Activated CD4-positive, alpha-beta T cell treated with anti-CD3 and anti-CD28 coated beads, Interleukin-2, Interleukin-4, amounts not matched to agents 100 ng/mL and 50 ng/mL, durations not matched to agents 16 hours and 8 hours (primary cell): ENCODE measurements at regions not wholly inside any gene's neighbourhood (a gene's known extent, or its start where the extent isn't known, plus 50 kb on each side); places are given as distances from the start of the nearest gene placed in this dataset.

Experiments
- DNase-seq: peaks from one replicate; pipeline ENCODE4 v3.0.0-alpha.2; 2020; ENCODE audit warnings: low spot score

DNA sequence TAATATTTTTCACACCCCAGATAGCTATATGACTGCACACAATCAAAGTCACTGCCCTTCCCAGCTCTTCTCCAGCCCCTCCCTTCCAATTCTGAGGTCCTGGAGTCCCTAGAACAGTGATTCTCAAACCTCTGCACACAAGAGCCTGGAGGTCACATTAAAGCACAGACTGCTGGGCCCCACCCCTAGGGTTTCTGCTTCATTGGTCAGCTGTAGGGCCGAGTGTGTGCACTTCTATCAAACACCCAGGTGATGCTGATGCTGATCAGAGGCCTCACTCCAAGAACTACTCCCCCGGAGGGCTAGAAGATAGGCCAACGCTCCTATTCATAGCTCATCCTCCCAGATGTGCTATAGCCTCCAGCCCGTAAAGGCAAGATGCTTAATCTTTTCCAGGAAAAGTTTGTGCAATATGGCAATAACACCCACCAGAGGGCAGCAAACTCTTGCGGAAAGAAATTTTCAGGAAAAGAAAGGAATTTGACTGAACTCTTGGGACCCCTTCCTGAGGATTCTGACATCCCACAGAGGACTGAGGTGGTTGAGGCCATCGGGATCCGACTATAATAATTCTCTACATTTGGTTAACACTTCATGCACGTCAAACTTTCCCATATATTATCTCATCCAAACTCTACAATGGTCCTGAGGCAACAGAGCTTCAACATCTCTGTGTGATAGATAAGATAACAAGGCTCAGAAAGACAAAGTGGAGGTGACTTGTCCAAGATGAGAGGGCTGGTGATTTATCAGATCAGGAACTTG, 194.2 kb upstream of the PKDCC start:
- DNase-seq = peak; percentile 24

DNA sequence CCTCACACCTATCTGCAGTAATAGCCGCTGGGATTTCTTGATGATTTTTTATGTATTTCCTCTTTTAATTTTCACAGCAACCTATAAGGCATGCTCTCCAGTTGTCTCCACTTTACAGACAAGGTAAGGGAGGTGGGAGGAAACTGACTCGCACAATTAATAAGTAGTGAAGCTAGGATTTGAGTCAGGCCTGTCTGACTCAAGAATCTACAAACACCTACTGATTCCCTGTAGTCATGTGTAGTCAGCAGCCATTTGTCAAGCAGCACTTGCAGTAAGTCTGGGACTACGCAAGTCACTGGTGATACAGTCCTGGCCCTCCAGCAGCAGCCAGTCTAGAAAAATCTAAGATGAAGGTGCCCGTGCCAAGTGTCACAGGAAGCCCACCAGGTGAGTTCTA, 193.6 kb upstream of the PKDCC start:
- peak; percentile 15 for DNase-seq

DNA sequence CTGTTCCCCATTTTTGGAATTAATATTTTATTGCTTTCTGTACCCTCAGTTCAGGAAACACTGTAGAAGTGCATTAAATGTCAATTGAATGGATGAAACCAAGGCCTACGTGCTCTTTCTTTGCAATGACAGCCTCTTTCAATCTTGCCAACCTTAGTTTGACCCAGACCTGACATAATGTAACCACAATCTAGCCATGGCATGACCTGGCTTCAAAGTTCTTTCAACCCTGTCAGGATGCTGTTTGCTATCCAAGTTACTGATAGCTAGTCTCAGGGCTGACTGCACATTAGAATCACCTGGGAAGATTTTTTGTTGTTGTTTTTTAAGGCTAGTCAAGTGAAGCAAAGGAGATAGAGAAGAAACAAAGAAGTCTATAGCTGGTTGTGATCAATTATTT, 190.9 kb upstream of the PKDCC start:
- DNase-seq = no peak

DNA sequence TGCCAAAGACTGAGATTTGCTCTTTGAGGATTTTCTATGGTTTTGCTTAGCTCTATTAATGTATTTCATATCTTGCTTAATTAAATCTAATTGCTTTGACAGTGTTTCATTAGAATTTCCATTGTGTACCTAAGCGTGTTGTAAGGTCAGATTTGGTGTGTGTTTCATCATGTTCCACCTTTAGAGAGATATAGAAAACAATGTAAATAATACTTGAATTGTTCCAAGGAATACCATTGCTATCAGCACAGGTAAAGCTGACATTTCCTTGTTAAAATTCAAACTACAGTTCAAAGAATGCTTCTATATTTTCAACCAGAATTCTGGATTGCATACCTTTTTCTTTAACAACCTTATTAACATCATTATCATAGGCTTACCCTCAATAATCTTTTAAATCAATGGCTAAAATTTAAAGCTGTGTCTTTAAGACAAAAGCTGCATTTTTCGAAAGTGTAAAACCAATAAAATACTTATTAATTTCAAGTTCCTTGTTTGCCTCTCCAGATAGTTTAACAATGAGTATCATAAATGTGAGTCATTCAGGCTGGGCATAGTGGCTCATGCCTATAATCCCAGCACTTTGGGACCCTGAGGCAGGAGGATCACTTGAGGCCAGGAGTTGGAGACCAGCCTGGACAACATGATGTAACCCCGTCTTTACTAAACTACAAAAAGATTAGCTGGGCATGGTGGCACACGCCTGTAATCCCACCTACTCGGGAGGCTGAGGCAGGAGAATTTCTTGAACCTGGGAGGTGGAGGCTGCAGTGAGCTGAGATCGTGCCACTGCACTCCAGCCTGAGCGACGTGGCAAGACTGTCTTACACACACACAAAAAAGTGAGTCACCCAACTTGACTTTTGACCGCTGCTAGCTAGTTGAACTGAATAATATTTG, 188.0 kb upstream of the PKDCC start:
- no peak for DNase-seq

DNA sequence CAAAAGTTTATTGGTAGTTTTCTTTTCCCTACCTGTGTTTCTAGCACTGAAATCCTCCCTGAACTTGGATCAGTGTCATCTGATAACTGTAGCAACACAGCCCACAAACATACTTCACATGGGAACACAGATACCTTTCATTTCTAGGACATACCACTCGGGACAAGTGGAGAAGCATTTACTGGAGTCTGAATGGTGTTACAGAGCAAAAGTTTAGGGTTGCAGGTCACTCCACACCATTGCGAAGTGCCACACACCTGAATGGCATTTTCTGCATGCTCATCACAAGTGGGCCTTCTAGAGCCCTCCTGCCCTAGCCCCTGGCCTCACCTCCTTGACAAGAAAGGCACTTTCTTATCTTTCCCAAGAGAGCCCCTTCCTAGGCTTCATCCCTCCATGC, 184.8 kb upstream of the PKDCC start:
- no peak for DNase-seq

DNA sequence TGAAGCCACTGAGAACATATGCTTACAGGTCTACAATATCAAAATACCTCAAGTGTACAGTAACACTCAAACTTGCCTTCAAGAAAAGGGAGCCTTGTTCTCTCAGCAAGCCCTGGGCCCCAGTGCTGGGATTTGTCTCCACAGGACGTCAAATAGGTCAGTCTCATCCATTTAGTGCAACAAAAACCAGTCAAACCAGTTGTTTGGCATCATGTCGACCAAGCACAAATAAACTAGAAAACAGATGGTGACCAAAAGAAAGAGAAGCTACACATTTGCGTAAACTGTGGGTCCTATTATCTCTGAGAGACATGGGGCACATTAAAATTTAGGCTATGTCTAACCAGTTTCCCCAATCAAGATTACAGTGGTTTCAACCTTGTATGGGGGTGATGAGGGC, 182.6 kb upstream of the PKDCC start:
- no peak for DNase-seq

DNA sequence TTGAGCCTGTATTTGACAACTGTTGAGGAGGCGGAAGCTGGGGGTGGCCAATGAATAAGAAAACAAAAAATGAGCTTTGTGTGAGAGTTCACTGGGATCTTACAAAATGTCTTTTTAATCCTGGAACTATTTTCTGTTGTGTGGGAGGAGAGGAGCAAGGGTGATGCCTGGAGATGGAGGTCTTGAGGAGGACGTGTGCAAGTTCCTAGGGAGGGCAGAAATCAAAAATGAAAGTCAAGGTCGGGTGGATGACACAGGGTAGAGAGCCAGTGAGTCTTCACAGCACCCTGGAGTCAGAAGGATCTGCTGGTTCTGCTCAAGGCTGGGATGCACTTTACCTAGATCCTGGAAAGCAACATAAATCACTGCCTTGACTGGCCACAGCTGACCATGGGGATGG, 180.3 kb upstream of the PKDCC start:
- DNase-seq = no peak

DNA sequence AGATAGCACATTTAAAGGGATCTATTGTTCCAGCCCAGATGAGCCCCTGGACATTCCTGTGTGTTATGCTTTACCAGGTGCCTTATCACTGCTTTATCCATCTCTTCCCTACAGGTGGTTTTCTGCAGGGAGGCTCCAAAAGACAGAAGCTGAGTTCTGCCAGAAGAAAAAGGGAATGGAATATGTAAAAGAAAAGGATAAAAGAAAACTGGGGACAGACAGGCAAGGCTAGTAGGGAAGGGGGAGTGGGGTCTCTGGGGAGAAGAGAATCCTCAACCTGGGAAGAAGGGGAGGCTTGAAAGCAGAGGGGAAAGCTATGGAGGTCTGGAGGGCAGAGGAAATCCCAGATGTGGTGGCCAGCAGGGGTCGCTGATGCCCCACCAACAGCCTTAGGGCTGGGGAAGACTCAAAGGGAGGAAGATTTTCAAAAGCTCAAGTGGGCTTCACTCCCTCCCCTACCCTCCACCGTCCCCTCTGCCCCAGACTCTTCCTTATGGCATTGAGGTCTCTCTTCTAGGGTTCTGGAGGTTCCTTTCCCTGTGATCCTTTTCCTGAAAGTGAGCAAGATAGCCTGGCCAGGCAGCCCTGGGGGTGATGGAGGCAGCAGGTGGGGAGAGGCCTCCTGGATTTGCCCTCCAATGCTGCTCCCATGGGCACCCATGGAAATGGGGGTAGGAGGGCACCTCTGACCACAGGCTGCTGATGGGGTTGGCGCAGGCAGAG, 178.1 kb upstream of the PKDCC start:
- DNase-seq = peak; percentile 59

DNA sequence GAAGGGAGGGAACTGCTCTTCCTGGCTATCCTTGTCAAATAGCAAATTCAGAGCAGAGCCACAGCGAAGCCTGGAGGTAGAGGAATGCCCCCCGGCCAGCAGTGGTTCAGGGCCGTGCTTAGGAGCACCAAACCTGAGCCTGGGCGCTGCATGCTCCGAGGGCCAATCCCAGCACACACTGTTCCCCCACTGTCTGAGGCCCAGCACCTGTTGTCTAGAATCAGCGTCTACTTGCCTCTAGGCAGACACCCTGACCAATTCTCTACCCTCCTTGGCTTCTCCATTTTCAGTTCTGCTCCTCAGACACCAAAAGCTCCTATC, 177.6 kb upstream of the PKDCC start:
- DNase-seq = no peak

DNA sequence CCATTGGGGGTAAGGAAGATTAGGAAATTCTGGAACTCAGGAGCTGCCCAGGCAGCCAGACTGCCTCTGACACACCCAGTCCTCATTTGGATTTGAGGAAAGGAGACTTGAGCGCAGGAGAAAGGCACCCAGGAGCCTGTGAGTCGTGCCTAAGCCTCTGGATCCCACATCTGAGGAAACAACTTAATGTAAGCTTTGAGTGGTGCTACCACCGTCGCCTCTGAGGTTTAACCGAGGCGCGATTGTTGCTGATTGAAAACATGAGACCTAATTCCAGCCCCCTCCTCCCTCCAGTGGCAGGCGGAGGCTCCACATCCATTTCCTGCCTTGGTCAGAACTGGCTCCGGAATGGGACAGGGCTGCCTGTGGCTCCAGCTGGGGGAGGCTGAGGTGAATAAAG, 176.7 kb upstream of the PKDCC start:
- no peak for DNase-seq

DNA sequence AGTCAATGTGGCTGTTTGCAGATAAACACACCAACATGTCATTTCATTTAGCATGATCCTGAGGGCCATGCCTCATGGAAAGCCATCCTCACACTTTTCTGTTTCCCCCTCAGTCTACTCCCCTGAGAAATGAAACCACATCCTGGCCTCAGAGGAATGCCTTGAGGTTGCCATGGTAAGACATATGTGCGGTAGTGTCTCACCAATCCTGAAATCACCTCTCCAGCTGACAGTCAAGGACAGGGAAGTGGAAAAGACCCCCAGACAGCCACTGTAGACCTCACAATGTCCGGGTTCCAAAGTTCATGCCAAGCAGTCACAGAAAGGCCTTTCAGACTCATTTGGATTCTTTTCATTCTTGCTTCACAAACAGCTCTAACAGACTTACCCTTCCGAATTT, 175.2 kb upstream of the PKDCC start:
- DNase-seq = no peak

DNA sequence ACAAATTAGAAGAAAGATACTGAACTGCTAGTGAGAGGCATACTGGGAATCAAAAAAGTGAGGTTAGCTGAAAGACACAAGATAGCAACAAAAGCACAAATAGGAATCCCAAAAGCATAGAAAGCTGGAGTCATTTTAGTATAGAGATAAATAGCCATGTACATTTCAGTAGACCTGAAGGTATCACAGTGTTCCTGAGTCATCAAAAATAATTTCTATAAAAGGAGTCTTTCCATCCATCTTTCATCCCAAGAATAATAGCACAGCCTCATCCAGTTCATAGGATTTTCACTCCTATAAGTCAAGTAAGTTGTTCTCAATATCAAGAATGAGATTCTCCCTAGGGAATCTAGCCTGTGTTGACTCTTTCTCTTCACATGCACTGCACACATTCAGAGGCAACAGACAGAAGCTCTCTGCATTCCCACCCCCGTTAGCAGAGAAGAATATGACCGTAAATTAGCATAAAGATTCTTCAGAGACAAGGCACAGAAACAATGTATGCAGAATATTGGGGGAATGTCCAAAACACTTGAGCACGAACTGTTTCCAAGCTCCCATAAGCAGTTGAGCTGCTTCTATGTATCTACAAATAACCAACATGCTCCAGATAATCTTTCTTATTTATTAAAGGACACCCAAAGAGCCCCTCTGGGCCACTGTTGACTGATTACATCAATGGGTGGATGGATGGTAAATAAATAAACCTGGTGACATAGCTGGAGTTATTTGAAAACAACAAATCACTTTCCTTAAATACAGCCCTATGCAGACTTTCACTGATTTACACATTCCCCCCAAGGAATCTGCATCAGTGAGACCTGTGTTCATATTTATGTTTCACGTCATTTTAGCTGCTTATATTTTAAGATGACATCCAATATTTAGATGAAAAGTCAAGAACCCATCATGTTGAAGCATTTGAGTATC, 174.5 kb upstream of the PKDCC start:
- DNase-seq = no peak

DNA sequence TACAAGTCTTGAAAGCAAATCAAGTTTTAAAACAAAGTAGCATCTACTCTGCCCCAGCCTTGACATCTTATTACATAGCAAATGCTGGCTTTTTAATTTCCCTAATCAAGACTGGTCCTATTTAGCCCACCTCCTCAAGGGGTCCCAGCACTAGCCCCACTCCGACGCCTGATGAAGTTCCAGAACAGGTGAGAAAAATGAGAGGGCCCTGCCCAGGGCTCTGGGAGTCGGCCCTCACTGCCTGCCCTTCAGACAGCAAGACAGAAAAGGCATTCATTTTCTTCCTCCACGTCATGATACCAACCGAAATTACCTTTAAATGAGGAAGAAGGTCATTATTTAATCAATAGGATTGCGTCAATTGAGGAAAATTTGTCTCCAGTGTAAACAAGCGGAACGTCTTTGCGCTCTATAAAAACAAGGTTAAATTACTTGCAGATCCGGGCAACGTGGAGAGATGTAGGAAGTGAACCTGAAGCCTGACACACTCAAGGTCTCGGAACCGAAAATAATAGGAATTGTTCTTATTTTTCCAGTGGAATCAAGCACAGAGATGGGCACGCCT, 170.6 kb upstream of the PKDCC start:
- no peak for DNase-seq

DNA sequence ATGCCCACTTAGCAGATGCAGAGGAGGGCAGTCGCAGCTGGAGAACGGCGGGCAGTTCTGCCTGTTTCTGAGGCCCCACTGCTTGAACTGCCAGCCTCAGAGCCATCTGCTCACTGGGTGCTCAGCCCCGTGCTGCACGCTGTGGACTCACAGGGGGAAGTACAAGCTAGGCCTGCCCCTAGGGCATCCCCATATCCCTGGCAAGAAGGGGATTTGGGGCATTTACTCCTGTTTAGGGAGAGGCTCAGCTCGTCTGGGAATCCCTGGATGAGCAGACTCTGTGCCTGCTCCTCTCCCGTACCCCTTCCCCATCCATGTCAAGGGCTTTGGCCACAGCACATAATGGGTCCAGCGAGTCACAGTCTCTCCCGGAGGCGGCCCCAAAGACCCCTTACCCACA, 169.8 kb upstream of the PKDCC start:
- no peak for DNase-seq

DNA sequence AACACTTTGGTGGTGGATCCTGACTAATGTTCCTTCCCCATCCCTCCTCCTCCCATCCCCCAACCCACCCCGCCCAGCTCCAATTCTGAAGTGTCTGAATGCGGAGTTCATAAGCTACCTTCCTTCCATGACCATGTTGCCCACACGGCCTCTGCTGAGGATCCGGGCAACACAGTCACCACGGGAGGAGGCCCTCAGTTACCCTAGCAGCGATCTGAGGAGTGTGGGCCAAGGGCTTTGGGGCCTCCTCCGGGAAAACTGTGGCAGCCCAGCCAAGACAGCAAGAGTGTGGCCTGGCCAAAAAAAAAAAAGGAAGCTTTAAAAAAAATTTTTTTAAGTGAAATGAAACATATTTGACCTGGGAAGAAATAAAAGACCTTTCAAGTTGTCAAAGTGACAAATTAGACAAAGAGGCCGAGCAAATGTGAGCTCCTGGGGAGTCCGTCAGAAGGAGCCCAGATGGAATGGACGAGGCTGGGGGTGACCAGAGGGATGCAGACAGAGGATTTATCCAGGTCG, 169.0 kb upstream of the PKDCC start:
- no peak for DNase-seq

DNA sequence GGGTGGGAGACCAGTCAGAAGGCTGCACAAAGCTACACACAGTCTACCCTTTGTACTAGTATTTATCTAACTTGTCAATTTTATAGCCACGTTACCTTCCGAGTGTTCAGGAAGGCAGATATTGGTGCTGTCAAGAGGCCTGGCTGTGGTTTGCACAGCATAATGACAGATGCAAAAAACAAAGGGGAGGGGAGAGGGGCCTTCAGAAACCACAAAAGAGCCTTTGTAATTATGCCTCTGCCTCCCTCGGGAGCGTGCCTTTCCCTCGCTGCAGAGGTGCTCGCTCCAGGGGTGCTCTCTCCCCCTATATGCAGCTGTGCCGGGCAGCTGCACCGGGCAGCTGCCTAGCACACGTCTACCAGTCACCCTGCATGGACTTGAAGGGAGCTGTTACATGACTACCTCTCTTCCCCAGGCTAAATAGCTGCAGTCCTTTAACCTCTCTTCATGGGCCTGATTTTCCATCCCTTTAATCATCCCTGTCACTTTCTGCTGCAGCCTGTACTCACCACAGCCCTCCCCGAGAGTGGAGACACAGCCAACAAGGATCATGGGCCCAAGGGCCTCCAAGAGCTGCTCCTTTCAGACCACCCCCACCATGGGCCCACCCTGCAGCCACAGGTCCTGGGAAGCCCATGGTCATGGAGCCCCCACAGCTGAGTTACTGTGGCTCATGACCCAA, 168.4 kb upstream of the PKDCC start:
- no peak for DNase-seq

DNA sequence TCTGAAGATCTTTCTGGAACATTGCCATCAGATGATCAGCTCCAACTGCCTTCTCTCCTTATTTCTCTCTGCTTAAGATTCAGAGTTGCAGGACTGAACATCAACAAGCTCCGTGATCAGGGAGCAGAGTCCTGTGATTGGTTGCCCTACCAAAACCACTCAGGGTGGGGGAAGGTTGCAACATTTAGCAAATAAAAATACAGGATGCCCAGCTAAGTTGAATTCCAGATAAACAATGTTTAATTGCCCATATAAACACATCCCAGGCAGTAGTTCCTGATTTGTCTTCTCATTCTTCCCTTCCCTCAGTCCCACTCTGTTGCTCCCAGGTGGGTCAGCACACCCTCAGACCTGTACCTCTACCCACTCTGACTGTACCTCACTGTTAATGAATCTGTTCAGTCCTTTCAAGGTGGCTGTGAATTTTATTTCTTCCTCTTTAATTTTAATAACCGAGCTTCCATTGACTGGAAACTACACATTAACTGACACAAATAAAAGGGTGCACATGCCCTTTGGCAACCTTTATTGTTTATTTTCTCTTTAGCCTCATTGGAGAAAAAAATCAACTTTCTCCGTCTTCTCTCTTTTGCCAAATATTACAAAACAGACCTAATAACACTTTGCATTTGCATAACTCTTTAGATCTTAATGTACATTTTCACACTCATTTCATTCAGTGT, 167.1 kb upstream of the PKDCC start:
- no peak for DNase-seq

DNA sequence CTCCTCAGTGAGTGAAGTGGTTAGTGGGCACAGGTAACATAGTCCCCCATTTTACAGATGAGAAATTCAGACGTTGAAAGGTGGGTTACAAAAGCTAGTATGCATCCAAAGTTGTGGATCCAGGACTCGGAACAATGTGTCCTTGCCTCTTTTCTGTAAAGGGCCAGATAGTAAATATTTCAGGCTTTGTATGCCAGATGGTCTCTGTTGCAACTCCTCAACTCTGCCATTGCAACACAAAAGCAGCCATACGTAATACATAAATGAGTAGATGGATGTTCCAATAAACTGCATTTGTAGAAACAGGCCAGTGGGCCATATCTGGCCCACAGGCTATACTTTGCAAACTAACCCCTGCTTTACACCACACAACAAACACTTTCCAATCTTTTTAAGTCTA, 166.6 kb upstream of the PKDCC start:
- DNase-seq = no peak

DNA sequence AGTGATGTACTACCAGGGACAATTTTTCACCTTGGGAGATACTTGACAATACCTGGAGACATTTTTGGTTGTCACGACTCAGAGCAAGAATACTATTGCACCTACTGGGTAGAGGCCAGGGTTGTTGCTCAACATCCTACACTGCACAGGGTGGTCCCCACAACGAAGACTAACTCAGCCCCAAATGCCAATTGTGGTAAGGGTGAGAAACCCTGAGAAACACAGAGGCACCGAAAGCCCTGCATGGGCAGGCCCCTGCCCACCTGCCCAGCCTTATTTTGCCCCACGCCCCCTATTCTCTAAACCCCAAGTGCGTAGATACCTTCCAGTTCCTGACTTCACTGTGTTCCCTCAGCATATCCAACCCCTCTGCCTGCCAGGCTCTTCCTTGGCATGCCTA, 163.1 kb upstream of the PKDCC start:
- DNase-seq = no peak

DNA sequence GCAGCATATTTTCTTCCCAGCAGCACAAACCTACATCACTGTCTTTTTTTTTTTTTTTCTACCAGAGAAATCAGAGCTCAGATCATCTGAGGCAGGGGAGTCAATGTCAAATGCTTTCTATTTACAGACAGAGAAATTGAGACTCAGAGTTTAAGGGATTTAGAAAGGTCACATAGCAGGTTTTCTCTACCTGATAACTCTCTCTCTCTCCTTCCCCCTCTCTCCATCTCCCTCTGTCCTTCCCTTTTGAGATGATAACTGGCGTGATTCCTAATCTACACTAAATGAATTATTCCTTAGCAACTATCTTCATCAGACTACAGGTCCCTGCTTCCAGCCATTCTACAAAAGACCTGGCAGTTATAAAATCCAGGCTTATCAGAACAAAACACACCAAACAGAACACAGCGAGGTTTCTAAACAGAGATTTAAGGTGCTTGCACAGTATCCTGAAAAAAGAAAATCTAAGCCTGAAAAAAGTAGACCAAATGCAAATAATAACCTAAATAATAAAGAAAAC, 161.6 kb upstream of the PKDCC start:
- DNase-seq = no peak
